ENCODE measurements at regions not wholly inside any gene's neighbourhood (a gene's known extent, or its start where the extent isn't known, plus 50 kb on each side); places are given as distances from the start of the nearest gene placed in this dataset.

GRCh38 chr20:39092733-39093410 is 130.7 kb downstream of the DHX35 start:
- no peaks in the 10 kb centered on the region for H3K4me1 ChIP-seq (ENCODE audit: low read length)
- no peak overlapping the region for H3K4me2 ChIP-seq (ENCODE audit: low read length)

DNA sequence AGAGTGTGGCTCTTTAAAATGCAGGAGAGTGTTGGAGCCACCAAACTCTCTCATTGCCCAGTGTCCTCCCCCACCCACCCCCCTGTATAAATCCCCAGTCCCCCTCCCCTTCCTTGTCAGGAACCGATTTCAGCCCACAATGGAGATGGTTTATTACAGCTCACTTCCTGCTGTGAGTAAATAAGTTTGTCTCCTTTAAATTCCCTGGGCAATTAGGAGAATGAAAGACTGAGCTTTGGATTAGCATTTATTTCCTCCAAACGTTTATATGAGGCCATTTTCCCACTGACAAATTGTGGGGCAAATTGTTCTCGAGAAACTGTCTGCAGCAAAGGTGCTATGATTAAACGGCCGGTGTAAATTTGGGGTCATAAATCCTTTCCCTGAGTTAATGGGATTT is 128.8 kb downstream of the DHX35 start:
- TF ChIP-seq CTCF (IDR thresholded peaks at IDR 0.05; ENCODE audit: low read depth, low read length) = no peak
- no peak for TF ChIP-seq EZH2phosphoT487 (IDR thresholded peaks at IDR 0.05; ENCODE audit: low read depth)
- Histone ChIP-seq H3K27me3 (ENCODE audit: low read depth, low read length) (peaks cover 7% of the 10 kb centered on the region; the same call in 1 of the 2 replicates), H3K79me2 (ENCODE audit: low read length) (no peaks in the 10 kb centered on the region), H4K20me1 (ENCODE audit: insufficient read depth, low read length) (no peaks in the 10 kb centered on the region), H3K9me3 (ENCODE audit: insufficient read depth, low read length) (no peaks in the 10 kb centered on the region), H3K4me3 (ENCODE audit: low read length) (no peak overlapping the region), H3K4me2 (ENCODE audit: low read length) (no peak overlapping the region), H3K9ac (ENCODE audit: low read length) (no peak overlapping the region), H3K36me3 (replicated peaks; ENCODE audit: low read depth, low read length) (no peaks in the 10 kb centered on the region), H3K27ac (ENCODE audit: low read length) (no peak overlapping the region), H2AFZ (ENCODE audit: low read depth, low read length) (no peak overlapping the region), H3K4me1 (ENCODE audit: low read length) (no peaks in the 10 kb centered on the region)

More at GRCh38 chr20:39092733-39093410, 130.7 kb downstream of the DHX35 start:
- TF ChIP-seq EZH2phosphoT487 (IDR thresholded peaks at IDR 0.05; ENCODE audit: low read depth) = no peak
- TF ChIP-seq CTCF (IDR thresholded peaks at IDR 0.05; ENCODE audit: low read depth, low read length) = no peak
- Histone ChIP-seq H3K36me3 (replicated peaks; ENCODE audit: low read depth, low read length) (no peaks in the 10 kb centered on the region), H3K27me3 (ENCODE audit: low read depth, low read length) (peaks cover 13% of the 10 kb centered on the region), H3K79me2 (ENCODE audit: low read length) (no peaks in the 10 kb centered on the region), H3K9ac (ENCODE audit: low read length) (no peak overlapping the region), H3K27ac (ENCODE audit: low read length) (no peak overlapping the region), H4K20me1 (ENCODE audit: insufficient read depth, low read length) (no peaks in the 10 kb centered on the region), H3K4me3 (ENCODE audit: low read length) (no peak overlapping the region), H2AFZ (ENCODE audit: low read depth, low read length) (no peak overlapping the region), H3K9me3 (ENCODE audit: insufficient read depth, low read length) (no peaks in the 10 kb centered on the region)

- Histone ChIP-seq H3K4me2 (ENCODE audit: low read length) (no peak overlapping the region), H4K20me1 (ENCODE audit: insufficient read depth, low read length) (no peaks in the 10 kb centered on the region), H3K36me3 (replicated peaks; ENCODE audit: low read depth, low read length) (no peaks in the 10 kb centered on the region), H2AFZ (ENCODE audit: low read depth, low read length) (no peak overlapping the region), H3K9me3 (ENCODE audit: insufficient read depth, low read length) (no peaks in the 10 kb centered on the region), H3K9ac (ENCODE audit: low read length) (no peak overlapping the region), H3K4me3 (ENCODE audit: low read length) (no peak overlapping the region), H3K4me1 (ENCODE audit: low read length) (no peaks in the 10 kb centered on the region), H3K27me3 (ENCODE audit: low read depth, low read length) (peaks cover 16% of the 10 kb centered on the region; the same call in 1 of the 2 replicates), H3K79me2 (ENCODE audit: low read length) (no peaks in the 10 kb centered on the region), H3K27ac (ENCODE audit: low read length) (no peak overlapping the region)
- TF ChIP-seq EZH2phosphoT487 (IDR thresholded peaks at IDR 0.05; ENCODE audit: low read depth) (no peak), CTCF (IDR thresholded peaks at IDR 0.05; ENCODE audit: low read depth, low read length) (no peak)
These were observed 127.7 kb downstream of the DHX35 start for GRCh38 chr20:39089797-39090196.
